Body of pancreas (tissue), 4 donors: ENCODE measurements at regions not wholly inside any gene's neighbourhood (a gene's known extent, or its start where the extent isn't known, plus 50 kb on each side); places are given as distances from the start of the nearest gene placed in this dataset.

ENCODE experiments used
- ATAC-seq: fragments of 150-250 bp; one replicate; pipeline ENCODE4 v1.9.1; 2016
- DNase-seq, 4 donors: peaks; one replicate each; pipeline ENCODE4 v3.0.0-alpha.2; 2019
- H3K27ac ChIP-seq, 4 donors: fragments of 200-600 bp; sonication (generic); 1 replicate in 3 of 4; 2 replicates in 1 of 4; pipeline versions ENCODE4 v1.5.1 to v1.6.1; 2016 to 2019; ENCODE audit warnings: mild to moderate bottlenecking in 1 of 4, mixed read lengths in 1 of 4, moderate library complexity in 1 of 4
- H3K27me3 ChIP-seq, 2 donors: fragments of 200-600 bp; sonication (generic); one replicate each; pipeline ENCODE4 v1.6.0; 2016; ENCODE audit warnings: mild to moderate bottlenecking in 1 of 2
- H3K36me3 ChIP-seq, 2 donors: fragments of 200-600 bp; sonication (generic); replicated peaks in 1 of 2; 2 replicates each; pipeline ENCODE4 v1.5.1; 2016; ENCODE audit warnings: low read depth in 2 of 2; ENCODE audit not compliant: insufficient read depth in 1 of 2
- H3K4me1 ChIP-seq: fragments of 200-600 bp; sonication (generic); one replicate; pipeline ENCODE4 v1.6.0; 2016
- H3K4me3 ChIP-seq, 2 donors: fragments of 200-600 bp; sonication (generic); 1 replicate in 1 of 2; 2 replicates in 1 of 2; pipeline ENCODE4 v1.5.1; 2016 to 2019
- H3K9me3 ChIP-seq, 3 donors: fragments of 200-600 bp; sonication (generic); 1 replicate in 2 of 3; 2 replicates in 1 of 3; pipeline ENCODE4 v1.5.1; 2016
- POLR2A ChIP-seq, 3 donors: fragments of 450-650 bp; IDR thresholded peaks; one replicate each; pipeline ENCODE4 v1.6.1; 2016; ENCODE audit warnings: antibody characterized with exemption in 3 of 3, mild to moderate bottlenecking in 2 of 3
- WGBS, 2 donors: methylation state at CpG; one replicate each; pipeline ENCODE4 v1.1.5; 2017; 5-methylcytosine and 5-hydroxymethylcytosine counted together
- intact Hi-C: fragments of 100-400 bp; cut with DNase I; formaldehyde crosslinking; loops from one replicate; pipeline ENCODE4 v1.15.1; 2023
- TF ChIP-seq, protein P1 (sequence below), 7 experiments: fragments of 450-650 bp in 4 of 7; fragments of 200-600 bp in 3 of 7; sonication (generic) in 3 of 7; IDR thresholded peaks; one replicate each; pipeline ENCODE4 v1.5.1; 2016 to 2019; ENCODE audit warnings: antibody characterized with exemption in 7 of 7

DNA sequence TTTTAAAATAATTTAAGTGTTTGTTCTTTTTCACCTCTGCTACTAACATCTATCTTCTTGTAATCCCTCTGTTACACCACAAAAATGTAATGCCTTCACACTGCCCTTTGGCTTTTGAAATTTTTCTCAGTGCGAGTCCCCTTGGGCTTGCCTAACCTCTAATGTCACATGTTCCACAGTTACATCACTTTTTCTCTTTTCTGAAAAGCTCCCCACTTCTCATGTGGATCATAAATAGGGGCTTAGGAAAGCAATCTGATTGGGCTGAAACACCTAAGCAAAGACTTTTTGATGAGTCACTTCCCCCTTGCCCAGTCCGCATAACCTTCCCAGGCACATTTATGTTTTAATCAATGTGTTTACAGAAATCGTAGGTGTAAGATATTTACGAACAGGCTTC is 288.2 kb downstream of the IPMK start:
- intact Hi-C loops = no loop called here
- no peak for DNase-seq
- no peaks in the 10 kb centered on the region for H3K4me1 ChIP-seq
- no peaks in the 10 kb centered on the region for H3K36me3 ChIP-seq
- no peak for ATAC-seq
- 55 to 68% methylated on average over 4 of the region's 4 CpGs for WGBS, 2 donors
- TF ChIP-seq POLR2A (IDR thresholded peaks at IDR 0.05) = no peak
- TF ChIP-seq, protein P1, sequence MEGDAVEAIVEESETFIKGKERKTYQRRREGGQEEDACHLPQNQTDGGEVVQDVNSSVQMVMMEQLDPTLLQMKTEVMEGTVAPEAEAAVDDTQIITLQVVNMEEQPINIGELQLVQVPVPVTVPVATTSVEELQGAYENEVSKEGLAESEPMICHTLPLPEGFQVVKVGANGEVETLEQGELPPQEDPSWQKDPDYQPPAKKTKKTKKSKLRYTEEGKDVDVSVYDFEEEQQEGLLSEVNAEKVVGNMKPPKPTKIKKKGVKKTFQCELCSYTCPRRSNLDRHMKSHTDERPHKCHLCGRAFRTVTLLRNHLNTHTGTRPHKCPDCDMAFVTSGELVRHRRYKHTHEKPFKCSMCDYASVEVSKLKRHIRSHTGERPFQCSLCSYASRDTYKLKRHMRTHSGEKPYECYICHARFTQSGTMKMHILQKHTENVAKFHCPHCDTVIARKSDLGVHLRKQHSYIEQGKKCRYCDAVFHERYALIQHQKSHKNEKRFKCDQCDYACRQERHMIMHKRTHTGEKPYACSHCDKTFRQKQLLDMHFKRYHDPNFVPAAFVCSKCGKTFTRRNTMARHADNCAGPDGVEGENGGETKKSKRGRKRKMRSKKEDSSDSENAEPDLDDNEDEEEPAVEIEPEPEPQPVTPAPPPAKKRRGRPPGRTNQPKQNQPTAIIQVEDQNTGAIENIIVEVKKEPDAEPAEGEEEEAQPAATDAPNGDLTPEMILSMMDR (IDR thresholded peaks at IDR 0.05) = no peak
- H3K27ac ChIP-seq = no peak overlapping the region
- no peaks in the 10 kb centered on the region for H3K27me3 ChIP-seq
- H3K9me3 ChIP-seq = no peaks in the 10 kb centered on the region
- H3K4me3 ChIP-seq = no peak overlapping the region

DNA sequence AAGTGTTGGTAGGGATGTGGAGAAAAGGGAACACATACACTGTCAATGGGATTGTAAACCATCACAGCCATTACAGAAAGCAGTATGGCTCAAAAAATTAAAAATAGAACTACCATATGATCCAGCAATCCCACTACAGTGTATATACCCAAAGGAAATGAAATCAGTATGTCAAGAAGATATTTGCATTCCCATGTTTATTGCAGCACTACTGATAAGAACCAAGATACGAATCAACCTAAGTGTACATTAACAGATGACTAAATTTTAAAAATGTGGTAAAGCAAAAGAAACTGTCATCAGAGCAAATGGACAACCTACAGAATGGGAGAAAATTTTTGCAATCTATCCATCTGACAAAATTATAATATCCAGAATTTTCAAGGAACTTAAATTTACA is 290.4 kb downstream of the IPMK start:
- Histone ChIP-seq H3K4me1 (no peaks in the 10 kb centered on the region), H3K27me3 (no peaks in the 10 kb centered on the region), H3K36me3 (no peaks in the 10 kb centered on the region), H3K4me3 (no peak overlapping the region), H3K27ac (no peak overlapping the region), H3K9me3 (no peaks in the 10 kb centered on the region)
- DNase-seq = no peak
- 47 to 67% methylated on average over 1 of the region's 1 CpG for WGBS, 2 donors
- intact Hi-C loops = no loop called here
- no peak for TF ChIP-seq POLR2A (IDR thresholded peaks at IDR 0.05)
- TF ChIP-seq, protein P1 (IDR thresholded peaks at IDR 0.05) = no peak
- no peak for ATAC-seq

DNA sequence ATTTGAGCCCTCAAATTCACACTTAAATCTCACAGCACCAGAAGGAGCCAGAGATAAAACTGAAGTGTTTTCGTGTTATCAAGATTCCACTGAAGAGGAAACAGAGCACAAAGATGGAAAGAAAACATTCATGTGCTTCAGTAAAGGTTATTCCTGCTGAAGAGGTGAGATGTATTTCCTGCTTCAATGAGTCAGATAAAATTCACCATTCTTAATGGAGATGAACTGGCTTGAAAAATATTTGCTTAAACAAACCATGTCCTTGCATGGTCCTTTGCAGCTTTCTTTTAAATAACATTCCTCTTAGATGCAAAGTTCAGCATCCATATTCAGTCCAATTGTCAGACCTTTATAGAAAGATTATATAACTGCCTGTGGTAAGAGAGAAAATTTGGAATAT is 294.2 kb downstream of the IPMK start:
- Histone ChIP-seq H3K4me1 (no peaks in the 10 kb centered on the region), H3K4me3 (no peak overlapping the region), H3K27me3 (no peaks in the 10 kb centered on the region), H3K9me3 (no peaks in the 10 kb centered on the region), H3K27ac (no peak overlapping the region), H3K36me3 (no peaks in the 10 kb centered on the region)
- ATAC-seq = no peak
- 29 to 54% methylated on average over 1 of the region's 1 CpG for WGBS, 2 donors
- intact Hi-C loops = no loop called here
- TF ChIP-seq, protein P1 (IDR thresholded peaks at IDR 0.05) = no peak
- no peak for TF ChIP-seq POLR2A (IDR thresholded peaks at IDR 0.05)
- no peak for DNase-seq

DNA sequence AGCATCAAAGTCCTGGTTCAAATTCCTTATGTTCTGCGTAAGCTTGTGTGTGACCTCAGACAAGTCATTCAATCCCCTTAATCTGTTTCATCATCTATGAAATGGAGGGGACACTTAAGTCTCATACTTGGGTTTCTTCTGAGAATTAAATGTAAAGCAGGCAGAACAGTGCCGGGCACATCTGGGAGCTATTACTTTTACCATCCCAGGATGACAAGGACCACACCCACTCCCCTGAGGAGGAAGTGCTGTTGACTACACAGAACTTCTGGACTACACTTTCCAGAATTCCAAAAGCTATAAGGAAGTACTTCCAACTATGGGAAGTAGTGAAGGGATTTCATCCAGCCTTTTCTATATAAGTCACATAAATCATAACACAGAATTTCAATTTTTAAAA is 294.9 kb downstream of the IPMK start:
- no peaks in the 10 kb centered on the region for H3K9me3 ChIP-seq
- WGBS, 2 donors = 75 to 92% methylated on average over 2 of the region's 2 CpGs
- no peak overlapping the region for H3K4me3 ChIP-seq
- ATAC-seq = no peak
- no peaks in the 10 kb centered on the region for H3K36me3 ChIP-seq
- no peaks in the 10 kb centered on the region for H3K4me1 ChIP-seq
- no peak overlapping the region for H3K27ac ChIP-seq
- intact Hi-C loops = no loop called here
- no peaks in the 10 kb centered on the region for H3K27me3 ChIP-seq
- DNase-seq = no peak
- TF ChIP-seq POLR2A (IDR thresholded peaks at IDR 0.05) = no peak
- TF ChIP-seq, protein P1 (IDR thresholded peaks at IDR 0.05) = no peak

DNA sequence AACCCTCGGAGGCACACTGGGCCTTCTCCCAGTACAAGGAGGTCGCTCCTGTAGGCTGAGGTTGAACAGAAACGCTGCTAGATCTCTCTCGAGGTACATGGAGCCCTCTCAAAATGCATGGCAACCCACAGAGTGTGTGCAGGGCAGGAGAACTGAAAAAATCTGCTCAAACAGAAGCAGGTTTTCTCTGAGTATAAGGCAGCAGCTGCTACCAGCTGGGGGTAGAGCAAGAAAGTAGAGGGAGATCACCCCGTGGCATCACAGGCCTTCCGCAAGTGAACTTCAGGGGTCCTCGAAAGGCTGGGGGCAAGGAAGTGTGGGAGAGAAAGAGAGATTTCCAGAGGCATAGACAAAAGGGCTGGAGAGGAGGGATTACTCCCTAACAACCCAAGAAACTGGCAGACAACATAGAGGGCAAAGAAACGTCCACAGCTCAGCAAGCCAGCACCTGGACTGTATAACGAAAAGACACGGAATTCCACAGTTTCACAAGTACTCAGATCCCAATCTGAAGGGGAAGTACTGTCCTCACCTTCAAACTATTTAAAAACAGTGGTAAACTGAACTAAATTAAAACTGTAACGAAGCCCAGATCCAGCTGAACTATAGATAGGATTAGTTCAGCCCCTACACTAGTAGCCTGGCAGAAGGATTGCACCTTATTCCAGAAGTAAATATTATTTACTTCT is 299.2 kb downstream of the IPMK start:
- ATAC-seq (no peak), DNase-seq (peak in 1 of 4 donors; percentile 3)
- no peaks in the 10 kb centered on the region for H3K27me3 ChIP-seq
- no peaks in the 10 kb centered on the region for H3K9me3 ChIP-seq
- TF ChIP-seq, protein P1 (IDR thresholded peaks at IDR 0.05) = no peak
- TF ChIP-seq POLR2A (IDR thresholded peaks at IDR 0.05) = no peak
- intact Hi-C loops = no loop called here
- no peaks in the 10 kb centered on the region for H3K4me1 ChIP-seq
- no peaks in the 10 kb centered on the region for H3K36me3 ChIP-seq
- 65 to 74% methylated on average over 11 of the region's 11 CpGs for WGBS, 2 donors
- H3K27ac ChIP-seq = no peak overlapping the region
- no peak overlapping the region for H3K4me3 ChIP-seq
